ENCODE measurements at regions not wholly inside any gene's neighbourhood (a gene's known extent, or its start where the extent isn't known, plus 50 kb on each side); places are given as distances from the start of the nearest gene placed in this dataset.

DNA sequence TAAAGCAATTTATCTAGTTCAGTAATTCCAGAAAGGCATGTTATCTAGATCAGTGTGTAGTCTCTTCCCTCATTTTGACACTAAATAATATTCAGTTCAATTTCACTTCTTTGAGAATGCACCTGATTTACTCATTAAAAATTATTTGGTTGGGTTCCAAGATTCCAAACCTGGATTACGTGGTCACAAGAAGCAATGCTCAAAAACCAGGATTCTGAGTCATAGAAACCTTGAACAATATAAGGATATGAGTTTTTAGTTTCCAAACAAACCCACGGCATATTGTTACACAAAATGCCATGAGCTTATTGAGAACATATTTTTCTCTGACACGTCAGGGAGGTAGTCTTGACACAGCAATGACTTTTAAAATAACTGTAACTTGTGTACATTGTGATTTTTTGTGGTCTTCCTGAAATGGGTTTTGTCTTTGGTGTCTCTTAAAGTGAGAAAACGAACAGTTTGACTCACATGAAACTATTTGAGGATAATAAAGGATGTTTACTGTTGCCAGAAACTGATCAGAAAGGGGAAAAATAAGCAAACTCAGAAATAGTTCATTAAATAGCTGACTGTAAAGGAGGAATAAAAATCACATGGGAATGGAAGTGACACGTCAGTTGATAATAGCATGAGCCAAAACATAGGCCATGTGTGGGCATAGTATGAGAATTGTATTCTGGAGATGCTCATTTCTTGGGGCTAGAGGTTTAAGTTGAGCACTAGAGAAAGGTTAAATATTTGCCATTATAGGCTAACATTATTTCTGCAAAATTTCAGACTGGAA lies 617.7 kb upstream of the CDH2 start:
- no peak for DNase-seq

DNA sequence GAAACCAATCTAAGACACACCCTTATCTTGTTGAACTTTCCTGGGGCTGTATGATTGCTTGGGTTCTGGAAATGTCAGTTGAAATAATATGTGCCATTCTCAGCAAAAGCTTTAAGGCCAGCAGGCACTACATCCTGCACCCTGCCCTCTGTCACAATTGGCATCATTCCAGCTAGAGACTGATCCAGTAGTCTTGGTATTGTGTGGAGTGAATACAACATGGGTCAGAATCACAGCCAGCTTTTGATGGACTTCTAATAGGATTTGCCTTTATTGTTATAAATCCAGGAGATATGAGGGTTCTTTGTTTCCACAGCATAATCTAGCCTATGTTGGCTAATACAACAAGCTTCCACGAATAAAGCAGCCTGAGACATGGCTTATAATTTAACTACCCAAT lies 617.0 kb upstream of the CDH2 start:
- DNase-seq, result no peak

DNA sequence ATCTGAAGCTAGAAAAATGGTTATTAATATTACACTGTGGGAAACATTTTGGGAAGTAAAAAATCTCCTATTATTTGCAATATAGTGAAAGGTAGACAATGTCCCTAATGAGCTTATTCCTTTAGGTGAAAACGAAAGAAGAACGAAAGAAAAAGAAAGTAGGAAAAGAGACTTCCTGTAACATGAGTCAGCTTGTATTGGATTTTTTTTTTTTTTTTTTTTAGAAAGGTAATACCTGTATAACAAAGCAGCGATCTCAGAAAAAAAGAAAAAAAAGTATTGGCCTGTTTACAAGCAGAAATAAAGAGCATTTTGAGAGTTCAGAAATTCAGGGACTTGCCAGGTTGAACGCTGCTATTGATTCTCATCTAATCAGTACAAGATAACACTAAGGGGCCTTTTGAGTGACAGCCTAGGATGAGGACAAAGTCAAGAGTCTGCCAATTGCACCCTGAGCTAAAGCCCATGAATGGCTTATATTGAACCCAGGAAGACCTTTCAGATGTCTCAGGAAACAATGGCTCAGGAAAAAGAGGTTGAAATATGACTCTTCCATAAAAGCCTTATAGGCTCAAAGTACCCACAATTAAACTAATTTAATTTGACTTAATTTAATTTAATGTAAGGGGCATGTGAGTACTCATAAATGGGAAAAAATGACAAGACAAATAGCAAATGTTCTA lies 615.6 kb upstream of the CDH2 start:
- DNase-seq, result peak; percentile 14

DNA sequence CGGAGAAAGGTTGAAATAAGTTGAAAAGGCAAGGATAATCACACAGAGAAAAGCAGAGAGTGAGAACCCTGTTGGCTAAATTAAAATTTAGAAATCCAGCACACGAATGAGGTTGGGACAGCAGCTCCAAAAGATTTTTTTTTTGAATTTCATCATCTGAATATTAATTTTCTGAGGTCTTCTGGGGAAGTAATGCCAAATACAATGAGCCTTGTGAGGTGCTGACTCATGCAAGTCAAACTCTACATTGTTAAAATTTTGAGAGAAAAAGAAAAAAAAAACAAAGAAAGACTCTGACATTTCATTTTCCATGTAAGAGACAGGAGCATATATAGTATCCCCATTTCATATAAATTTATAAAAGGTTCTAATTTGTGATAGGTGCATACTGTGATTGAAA lies 614.2 kb upstream of the CDH2 start:
- DNase-seq, result no peak

GRCh38 chr18:28789502-28789901 lies 612.6 kb upstream of the CDH2 start:
- DNase-seq, result no peak

GRCh38 chr18:28786926-28787325 lies 610.0 kb upstream of the CDH2 start:
- DNase-seq, result no peak

DNA sequence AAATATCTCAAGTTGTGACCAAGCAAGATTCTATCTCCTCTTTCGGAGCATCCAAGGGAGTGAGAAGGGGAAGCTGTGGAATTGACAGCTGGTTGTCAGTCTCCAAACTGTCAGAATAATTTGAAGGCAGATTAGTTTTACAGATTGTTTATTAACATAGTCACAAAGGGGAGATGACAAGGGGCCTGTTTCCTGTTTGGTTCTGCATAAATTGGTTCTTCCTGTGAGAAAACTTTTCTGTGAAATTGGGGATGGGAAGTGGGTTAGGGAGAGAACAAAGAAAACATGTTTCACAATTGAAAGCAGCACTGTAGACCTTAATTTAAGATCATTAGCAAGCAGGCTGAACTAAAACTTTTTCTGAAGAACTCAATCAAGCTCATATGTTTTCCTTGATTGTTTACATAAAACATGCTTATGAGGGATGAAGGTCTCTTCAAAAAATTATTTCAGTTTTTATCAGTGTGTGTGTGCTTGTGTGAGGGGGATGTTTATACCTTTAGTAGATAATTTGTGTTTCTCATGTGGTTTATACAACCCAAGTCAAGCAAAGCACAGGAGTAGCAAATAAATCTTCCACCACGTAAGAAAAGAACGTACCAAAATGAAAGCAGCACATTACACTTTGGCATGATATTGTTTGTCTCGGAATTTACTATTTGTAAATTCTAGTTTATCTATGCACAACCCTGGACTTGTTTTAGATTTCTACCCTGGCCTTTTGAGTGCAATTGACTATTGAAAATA lies 604.9 kb upstream of the CDH2 start:
- no peak for DNase-seq

- DNase-seq, result no peak
These were observed 601.8 kb upstream of the CDH2 start for GRCh38 chr18:28778706-28779105.

DNA sequence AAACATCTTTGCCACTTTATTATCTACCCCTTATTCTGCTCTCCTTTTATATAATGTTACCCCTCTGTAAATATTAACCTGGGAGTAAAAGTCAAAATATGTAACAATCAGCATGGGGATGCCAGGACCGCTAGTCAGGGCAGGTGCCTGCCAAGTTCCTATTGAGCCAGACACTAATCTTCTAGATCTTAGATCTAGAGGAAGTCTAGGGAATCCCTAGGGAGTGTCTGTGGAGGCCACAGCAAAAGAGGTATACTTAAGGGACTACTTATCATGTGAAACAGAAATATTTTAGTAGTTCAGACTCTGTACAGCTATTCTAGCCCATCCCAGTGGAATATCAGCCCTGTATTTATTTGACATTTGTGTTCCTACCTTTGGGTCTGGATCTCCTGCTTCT lies 600.8 kb upstream of the CDH2 start:
- DNase-seq, result no peak

DNA sequence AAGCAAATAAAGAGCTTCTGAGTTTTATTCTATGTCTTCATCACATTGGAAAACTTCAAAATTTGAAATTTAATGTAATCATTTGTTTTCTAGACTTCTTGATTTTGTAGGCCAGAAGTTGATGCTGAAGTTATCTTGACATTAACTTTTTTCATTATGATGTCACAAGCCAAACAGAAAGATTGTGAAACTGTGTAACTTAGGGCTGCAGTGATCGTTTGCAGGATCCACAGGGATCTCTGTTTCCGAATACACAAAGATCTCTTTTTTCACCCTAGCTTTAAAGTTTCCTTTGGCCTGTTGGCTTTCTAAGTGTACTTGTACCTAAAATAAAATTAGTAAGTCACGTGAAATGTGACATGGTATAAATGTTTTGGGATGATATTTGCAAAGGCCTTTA lies 594.9 kb upstream of the CDH2 start:
- DNase-seq, result no peak

- no peak for DNase-seq
These were observed 592.1 kb upstream of the CDH2 start for GRCh38 chr18:28768791-28769768.

- DNase-seq, result no peak
These were observed 590.8 kb upstream of the CDH2 start for GRCh38 chr18:28767727-28768211.

DNA sequence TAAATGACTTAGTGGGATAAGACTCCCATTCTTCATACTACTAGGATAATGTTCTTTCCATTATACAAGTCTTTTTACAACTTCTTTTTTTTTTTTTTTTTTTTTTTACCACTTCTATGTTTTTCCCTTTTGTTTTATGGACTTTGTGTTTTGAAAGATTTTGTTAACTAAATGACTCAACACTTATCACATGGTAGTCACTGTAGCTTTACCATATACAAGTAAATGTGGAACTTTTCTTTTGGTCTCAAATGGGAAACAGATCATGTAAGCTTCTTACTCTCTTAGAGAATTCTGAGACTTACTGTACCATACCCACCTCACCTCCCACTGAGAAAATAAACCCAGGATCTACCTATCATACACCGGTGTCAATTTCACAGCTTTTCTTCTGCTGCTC lies 590.3 kb upstream of the CDH2 start:
- DNase-seq, result no peak

DNA sequence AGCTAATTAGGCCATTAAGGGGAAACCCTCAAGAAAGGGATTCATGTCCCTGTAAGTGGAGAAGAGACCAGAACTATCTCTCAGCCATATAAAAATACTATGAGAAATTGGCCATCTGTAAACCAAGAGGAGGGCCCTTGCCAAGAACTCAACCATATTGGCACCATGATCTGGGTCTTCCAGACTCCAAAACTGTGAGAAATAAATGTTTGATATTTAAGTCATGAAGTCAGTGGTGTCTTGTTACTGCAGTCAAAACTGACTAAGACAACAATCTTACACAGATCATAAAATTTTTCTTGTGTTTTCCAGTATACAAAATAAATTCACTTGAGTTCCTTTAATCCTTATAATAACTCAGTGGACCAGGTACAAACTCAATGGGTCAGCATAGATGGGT lies 589.8 kb upstream of the CDH2 start:
- DNase-seq, result no peak

DNA sequence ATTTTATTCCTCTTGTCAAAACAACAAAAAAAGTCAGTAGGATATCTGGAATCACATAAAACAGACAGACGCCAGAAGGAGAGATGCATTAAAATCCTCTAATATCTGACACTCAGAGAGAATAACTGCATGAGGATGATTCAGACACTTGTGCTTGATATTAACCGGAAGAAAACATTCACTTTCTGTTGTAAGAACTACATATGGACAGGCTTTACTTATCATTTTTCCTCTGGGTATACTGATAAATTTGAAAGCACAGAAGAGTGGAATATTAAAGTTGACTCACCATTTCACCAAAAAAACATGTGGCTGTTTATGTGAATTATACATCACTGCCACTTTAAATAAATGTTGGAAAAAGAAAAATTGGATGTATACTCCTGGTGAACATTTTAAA lies 589.1 kb upstream of the CDH2 start:
- DNase-seq, result no peak

DNA sequence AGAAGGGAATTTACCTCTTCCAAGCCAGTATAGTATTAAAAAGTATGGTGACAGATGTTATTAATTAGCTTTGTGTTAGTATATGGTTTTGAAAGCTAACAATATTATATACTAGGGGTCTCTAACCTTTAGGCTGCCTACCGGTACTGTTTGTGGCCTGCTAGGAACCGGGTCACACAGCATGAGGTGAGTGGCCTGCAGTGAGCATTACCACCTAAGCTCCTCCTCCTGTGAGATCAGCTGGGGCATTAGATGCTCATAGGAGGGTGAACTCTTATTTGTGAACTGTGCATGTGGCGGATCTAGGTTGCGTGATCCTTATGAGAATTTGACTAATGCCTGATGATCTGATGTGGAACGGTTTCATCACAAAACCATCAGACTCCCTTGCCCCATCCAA lies 583.4 kb upstream of the CDH2 start:
- DNase-seq, result no peak

DNA sequence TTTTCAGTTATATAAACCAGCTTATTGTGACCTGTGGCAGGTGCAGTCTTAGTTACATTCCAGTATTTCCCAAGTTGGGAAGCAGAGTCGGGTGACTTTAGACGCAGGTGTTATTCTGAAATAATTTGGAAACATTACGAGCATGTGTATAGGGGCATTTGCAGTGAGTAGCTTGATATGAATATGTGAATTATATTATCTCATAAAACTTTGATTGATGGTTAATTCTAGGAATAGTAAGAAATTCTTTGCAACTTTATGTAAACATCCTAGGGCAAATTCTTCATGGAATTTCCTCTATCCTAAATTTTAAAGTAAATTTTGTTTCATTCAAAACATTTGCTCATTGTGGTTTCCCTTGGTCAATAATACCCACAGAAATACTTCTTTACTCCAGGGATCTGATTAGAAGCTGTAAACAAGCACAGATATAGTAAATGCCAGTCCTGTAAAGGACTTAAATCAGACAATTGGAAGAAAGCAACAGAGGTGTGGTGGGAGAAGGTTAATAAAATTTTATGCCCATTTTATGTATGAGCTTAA lies 580.6 kb upstream of the CDH2 start:
- DNase-seq, result no peak

GRCh38 chr18:28743115-28743514 lies 566.2 kb upstream of the CDH2 start:
- no peak for DNase-seq

- no peak for DNase-seq
These were observed 563.6 kb upstream of the CDH2 start for GRCh38 chr18:28740575-28740974.

- DNase-seq, result no peak
These were observed 560.0 kb upstream of the CDH2 start for GRCh38 chr18:28736951-28737350.

DNA sequence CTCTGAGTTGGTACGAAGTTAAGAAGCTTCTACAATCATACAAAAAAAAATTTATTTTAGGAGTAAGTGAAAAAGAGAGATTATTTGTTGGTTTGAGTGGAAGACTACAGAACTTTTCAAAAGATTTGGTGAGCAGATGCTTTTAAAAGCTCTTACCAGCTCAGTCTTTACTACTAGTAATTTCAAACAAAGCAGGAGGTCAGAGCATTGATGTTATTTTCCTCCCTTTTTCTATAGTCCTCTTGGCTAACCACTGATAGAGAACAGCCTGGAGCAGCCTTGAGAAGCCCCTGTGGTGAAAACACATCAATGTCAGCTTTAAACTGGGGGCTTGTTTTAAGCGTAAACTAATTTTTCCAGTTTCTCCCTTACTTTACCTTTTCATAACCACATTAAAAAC lies 559.3 kb upstream of the CDH2 start:
- DNase-seq, result no peak

DNA sequence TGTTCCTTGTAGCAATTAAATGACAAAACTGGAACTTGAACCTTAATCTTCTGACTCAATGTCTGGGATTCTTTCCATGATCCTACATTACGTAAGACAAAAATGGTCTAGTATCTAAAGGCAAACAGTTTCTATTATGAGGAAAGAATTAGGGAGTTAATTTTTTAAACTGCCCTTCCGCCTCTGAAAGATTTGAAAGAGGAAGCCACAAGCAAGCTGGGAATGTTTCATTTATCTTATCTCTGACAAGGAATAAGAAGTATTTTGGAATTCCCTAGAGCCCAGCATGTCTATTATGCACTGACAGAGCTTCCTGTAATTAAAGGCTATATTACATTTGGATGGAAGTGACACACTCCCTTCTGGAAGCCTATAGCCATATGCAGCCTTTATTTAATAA lies 558.8 kb upstream of the CDH2 start:
- DNase-seq, result no peak
